SK-N-SH (cell line): ENCODE measurements at regions not wholly inside any gene's neighbourhood (a gene's known extent, or its start where the extent isn't known, plus 50 kb on each side); places are given as distances from the start of the nearest gene placed in this dataset.

Experiments used
- CTCF ChIA-PET: fragments of 300-600, 350-600 bp; formaldehyde crosslinking; extraction: SDS; loops from one replicate; lab custom pipeline; 2021; lab: Yijun Ruan, JAX
- POLR2A ChIA-PET: fragments of 350-600 bp; sonication (Branson Sonifier 250); formaldehyde crosslinking; extraction: SDS; loops from one replicate; lab custom pipeline; 2020; ENCODE audit warnings: antibody characterized with exemption, inconsistent platforms; lab: Yijun Ruan, JAX
- DNase-seq: peaks from one replicate; pipeline ENCODE4 v3.0.0; 2012
- H2AFZ ChIP-seq: fragments of 200-600 bp; sonication (generic); 2 replicates; pipeline ENCODE4 v1.8.1; 2016; ENCODE audit warnings: antibody characterized with exemption, mild to moderate bottlenecking, low read depth
- H3F3A ChIP-seq: fragments of 200-600 bp; sonication (generic); replicated peaks from 2 replicates; pipeline ENCODE3; 2016; ENCODE audit warnings: antibody characterized with exemption, mild to moderate bottlenecking; ENCODE audit not compliant: insufficient read depth
- H3K27ac ChIP-seq, 2 experiments: fragments of 200-500 bp in 1 of 2; fragments of 200-600 bp in 1 of 2; sonication (Bioruptor generic) in 1 of 2; sonication (generic), shearing (Covaris generic) in 1 of 2; 2 replicates each; pipeline versions ENCODE4 v1.5.1 to v1.6.1; 2014 to 2016; ENCODE audit warnings: low read depth in 2 of 2, inconsistent platforms in 1 of 2, low read length in 1 of 2, mild to moderate bottlenecking in 1 of 2, mixed read lengths in 1 of 2
- H3K27me3 ChIP-seq: fragments of 200-600 bp; sonication (generic), shearing (Covaris generic); 2 replicates; pipeline ENCODE4 v1.6.1; 2016; ENCODE audit warnings: mixed run types; ENCODE audit not compliant: insufficient read depth
- H3K36me3 ChIP-seq, 2 experiments: fragments of 200-500 bp in 1 of 2; fragments of 200-600 bp in 1 of 2; sonication (Bioruptor generic) in 1 of 2; sonication (generic) in 1 of 2; replicated peaks in 1 of 2; 2 replicates each; pipeline versions ENCODE3 to v1.5.1; 2014 to 2016; ENCODE audit warnings: low read length in 1 of 2, mild to moderate bottlenecking in 1 of 2; ENCODE audit not compliant: insufficient read depth in 2 of 2, control insufficient read depth in 1 of 2
- H3K4me1 ChIP-seq, 2 experiments: fragments of 200-500 bp in 1 of 2; fragments of 200-600 bp in 1 of 2; sonication (Bioruptor generic) in 1 of 2; sonication (generic), shearing (Covaris generic) in 1 of 2; 2 replicates each; pipeline versions ENCODE4 v1.5.1 to v1.6.1; 2014 to 2016; ENCODE audit warnings: low read depth in 1 of 2, low read length in 1 of 2, mixed run types in 1 of 2; ENCODE audit not compliant: insufficient read depth in 2 of 2, control insufficient read depth in 1 of 2
- H3K4me2 ChIP-seq: fragments of 200-600 bp; sonication (generic), shearing (Covaris generic); 2 replicates; pipeline ENCODE4 v1.6.1; 2017; ENCODE audit warnings: mixed run types
- H3K4me3 ChIP-seq, 2 experiments: fragments of 200-500 bp in 1 of 2; fragments of 200-600 bp in 1 of 2; sonication (Bioruptor generic) in 1 of 2; sonication (generic), shearing (Covaris generic) in 1 of 2; 2 replicates each; pipeline versions ENCODE4 v1.5.1 to v1.8.1; 2014 to 2016; ENCODE audit warnings: low read depth in 2 of 2, inconsistent platforms in 1 of 2, low read length in 1 of 2, mild to moderate bottlenecking in 1 of 2, mixed read lengths in 1 of 2, moderate library complexity in 1 of 2
- H3K79me2 ChIP-seq: fragments of 200-600 bp; sonication (generic); 2 replicates; pipeline ENCODE4 v1.8.1; 2017; ENCODE audit warnings: mild to moderate bottlenecking; ENCODE audit not compliant: insufficient read depth
- H3K9ac ChIP-seq: fragments of 200-600 bp; sonication (generic); 2 replicates; pipeline ENCODE4 v1.6.1; 2017; ENCODE audit warnings: mixed run types
- H3K9me2 ChIP-seq: fragments of 200-600 bp; sonication (generic); 2 replicates; pipeline ENCODE4 v1.6.1; 2017; ENCODE audit warnings: mixed run types
- H3K9me3 ChIP-seq: fragments of 200-600 bp; sonication (generic); 2 replicates; pipeline ENCODE4 v1.6.1; 2017; ENCODE audit warnings: mixed run types, mild to moderate bottlenecking, moderate library complexity
- H4K20me1 ChIP-seq: fragments of 200-600 bp; sonication (generic); 2 replicates; pipeline ENCODE4 v1.6.1; 2017; ENCODE audit warnings: mild to moderate bottlenecking, mixed run types; ENCODE audit not compliant: insufficient read depth
- CHD2 ChIP-seq: fragments of 150-350 bp; IDR thresholded peaks from 2 replicates; pipeline ENCODE4 v1.6.1; 2018; ENCODE audit warnings: low read length; ENCODE audit not compliant: partially characterized antibody
- ELF1 ChIP-seq: IDR thresholded peaks from 2 replicates; pipeline ENCODE4 v1.4.0; 2012
- EZH2phosphoT487 ChIP-seq: fragments of 200-600 bp; sonication (generic); IDR thresholded peaks from 2 replicates; pipeline ENCODE4 v1.6.1; 2017; ENCODE audit warnings: low read depth, mixed run types, mild to moderate bottlenecking, antibody characterized with exemption, moderate library complexity, borderline replicate concordance
- FOSL2 ChIP-seq: IDR thresholded peaks from 2 replicates; pipeline ENCODE4 v1.4.0; 2012; ENCODE audit warnings: low read depth, mild to moderate bottlenecking, moderate library complexity, borderline replicate concordance
- FOXM1 ChIP-seq: IDR thresholded peaks from 2 replicates; pipeline ENCODE4 v1.4.0; 2012; ENCODE audit warnings: low read depth, mild to moderate bottlenecking
- RCOR1 ChIP-seq: fragments of 150-350 bp; IDR thresholded peaks from 2 replicates; pipeline ENCODE4 v1.6.1; 2017; ENCODE audit warnings: antibody characterized with exemption, low read length
- SMC3 ChIP-seq: IDR thresholded peaks from 2 replicates; pipeline ENCODE4 v1.6.1; 2012; ENCODE audit warnings: low read depth, low read length, improper control_type of control experiment
- TCF12 ChIP-seq: IDR thresholded peaks from 2 replicates; pipeline ENCODE4 v1.4.0; 2012
- WGBS: methylation state at CpG from one replicate; pipeline ENCODE4 v1.1.6; 2017; ENCODE audit warnings: low lambda C conversion rate; 5-methylcytosine and 5-hydroxymethylcytosine counted together
- TF ChIP-seq, protein P1 (sequence below): IDR thresholded peaks from 2 replicates; pipeline ENCODE4; 2012
- TF ChIP-seq, protein P2 (sequence below): IDR thresholded peaks from 2 replicates; pipeline ENCODE4 v1.4.0; 2012; ENCODE audit warnings: low read depth, borderline replicate concordance
- TF ChIP-seq, protein P3 (sequence below): IDR thresholded peaks from 2 replicates; pipeline ENCODE4 v1.4.0; 2012; ENCODE audit warnings: low read depth
- TF ChIP-seq, protein P4 (sequence below): fragments of 150-350 bp; IDR thresholded peaks from 2 replicates; pipeline ENCODE4 v1.6.1; 2016; ENCODE audit warnings: mild to moderate bottlenecking, low read depth, low read length

DNA sequence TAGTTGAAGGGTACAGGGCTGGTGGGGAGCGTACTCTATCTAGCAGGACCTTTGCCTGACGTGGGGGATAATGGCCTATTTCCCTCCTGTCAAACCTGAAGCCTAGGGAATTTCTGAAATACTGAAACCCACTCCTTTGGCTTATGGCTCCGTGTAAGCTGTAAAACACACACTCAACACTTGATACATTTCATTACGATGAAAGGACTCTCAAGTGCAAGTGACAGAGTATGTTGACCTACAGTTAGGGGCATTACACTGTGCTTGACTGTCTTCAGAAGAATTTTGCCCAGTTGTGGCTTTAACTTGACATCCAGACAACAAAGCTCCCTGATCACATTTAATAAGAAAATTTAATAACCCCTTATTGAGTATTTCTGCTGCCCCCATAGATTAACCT lies 194.3 kb downstream of the BAMBI start (continued):
- TF ChIP-seq EZH2phosphoT487 (no peak), CHD2 (no peak), RCOR1 (no peak), SMC3 (no peak)
- TF ChIP-seq, protein P1, sequence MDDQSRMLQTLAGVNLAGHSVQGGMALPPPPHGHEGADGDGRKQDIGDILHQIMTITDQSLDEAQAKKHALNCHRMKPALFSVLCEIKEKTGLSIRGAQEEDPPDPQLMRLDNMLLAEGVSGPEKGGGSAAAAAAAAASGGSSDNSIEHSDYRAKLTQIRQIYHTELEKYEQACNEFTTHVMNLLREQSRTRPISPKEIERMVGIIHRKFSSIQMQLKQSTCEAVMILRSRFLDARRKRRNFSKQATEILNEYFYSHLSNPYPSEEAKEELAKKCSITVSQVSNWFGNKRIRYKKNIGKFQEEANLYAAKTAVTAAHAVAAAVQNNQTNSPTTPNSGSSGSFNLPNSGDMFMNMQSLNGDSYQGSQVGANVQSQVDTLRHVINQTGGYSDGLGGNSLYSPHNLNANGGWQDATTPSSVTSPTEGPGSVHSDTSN = no peak
- TF ChIP-seq, all 33 proteins: peak for 0

DNA sequence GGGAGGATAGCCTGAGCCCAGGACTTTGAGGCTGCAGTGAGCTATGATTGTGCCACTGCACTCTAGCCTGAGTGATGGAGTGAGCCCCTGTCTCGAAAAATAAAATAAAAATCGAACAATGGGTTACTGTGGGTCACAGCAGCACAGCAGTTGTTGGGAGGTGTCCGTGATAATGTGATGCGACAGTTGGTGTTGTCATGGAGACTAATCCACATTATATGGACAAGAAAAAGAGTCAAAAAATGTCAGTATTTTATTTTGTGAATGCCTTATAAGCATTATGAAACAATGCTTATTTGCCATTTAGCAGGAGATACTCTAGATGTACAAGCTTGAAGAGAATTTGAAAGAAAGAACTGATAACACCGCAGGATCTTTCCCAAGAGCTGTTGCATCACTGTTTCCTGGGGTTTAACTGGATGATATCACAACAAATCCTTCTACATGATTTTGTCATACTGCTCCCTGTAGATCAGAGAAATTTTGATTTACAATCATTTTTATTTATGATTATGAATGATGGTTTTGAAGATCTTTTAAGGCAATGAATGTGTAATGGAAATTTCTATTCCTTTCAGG lies 195.4 kb downstream of the BAMBI start:
- POLR2A ChIA-PET = no interaction called here
- CTCF ChIA-PET = interaction anchor here (0.9 kb wide), 1 partner anchor 21 kb away, joined by 3 read pairs; no protein-coding TSS in a partner anchor
- TF ChIP-seq RCOR1 = no peak
- no peak for TF ChIP-seq SMC3
- TF ChIP-seq, protein P2, sequence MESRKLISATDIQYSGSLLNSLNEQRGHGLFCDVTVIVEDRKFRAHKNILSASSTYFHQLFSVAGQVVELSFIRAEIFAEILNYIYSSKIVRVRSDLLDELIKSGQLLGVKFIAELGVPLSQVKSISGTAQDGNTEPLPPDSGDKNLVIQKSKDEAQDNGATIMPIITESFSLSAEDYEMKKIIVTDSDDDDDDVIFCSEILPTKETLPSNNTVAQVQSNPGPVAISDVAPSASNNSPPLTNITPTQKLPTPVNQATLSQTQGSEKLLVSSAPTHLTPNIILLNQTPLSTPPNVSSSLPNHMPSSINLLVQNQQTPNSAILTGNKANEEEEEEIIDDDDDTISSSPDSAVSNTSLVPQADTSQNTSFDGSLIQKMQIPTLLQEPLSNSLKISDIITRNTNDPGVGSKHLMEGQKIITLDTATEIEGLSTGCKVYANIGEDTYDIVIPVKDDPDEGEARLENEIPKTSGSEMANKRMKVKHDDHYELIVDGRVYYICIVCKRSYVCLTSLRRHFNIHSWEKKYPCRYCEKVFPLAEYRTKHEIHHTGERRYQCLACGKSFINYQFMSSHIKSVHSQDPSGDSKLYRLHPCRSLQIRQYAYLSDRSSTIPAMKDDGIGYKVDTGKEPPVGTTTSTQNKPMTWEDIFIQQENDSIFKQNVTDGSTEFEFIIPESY = no peak
- TF ChIP-seq FOSL2 = no peak
- TF ChIP-seq, protein P1 = no peak
- TF ChIP-seq, protein P3, sequence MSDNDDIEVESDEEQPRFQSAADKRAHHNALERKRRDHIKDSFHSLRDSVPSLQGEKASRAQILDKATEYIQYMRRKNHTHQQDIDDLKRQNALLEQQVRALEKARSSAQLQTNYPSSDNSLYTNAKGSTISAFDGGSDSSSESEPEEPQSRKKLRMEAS = no peak
- no peak for TF ChIP-seq FOXM1
- no peak for TF ChIP-seq TCF12
- no peak for TF ChIP-seq ELF1
- TF ChIP-seq, protein P4, sequence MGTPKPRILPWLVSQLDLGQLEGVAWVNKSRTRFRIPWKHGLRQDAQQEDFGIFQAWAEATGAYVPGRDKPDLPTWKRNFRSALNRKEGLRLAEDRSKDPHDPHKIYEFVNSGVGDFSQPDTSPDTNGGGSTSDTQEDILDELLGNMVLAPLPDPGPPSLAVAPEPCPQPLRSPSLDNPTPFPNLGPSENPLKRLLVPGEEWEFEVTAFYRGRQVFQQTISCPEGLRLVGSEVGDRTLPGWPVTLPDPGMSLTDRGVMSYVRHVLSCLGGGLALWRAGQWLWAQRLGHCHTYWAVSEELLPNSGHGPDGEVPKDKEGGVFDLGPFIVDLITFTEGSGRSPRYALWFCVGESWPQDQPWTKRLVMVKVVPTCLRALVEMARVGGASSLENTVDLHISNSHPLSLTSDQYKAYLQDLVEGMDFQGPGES = no peak
- TF ChIP-seq, all 33 proteins: peak for 0
- Histone ChIP-seq H3F3A (no peaks in the 10 kb centered on the region), H3K36me3 (no peaks in the 10 kb centered on the region), H4K20me1 (no peaks in the 10 kb centered on the region), H3K9me2 (no peaks in the 10 kb centered on the region), H3K27ac (no peak overlapping the region), H3K27me3 (no peaks in the 10 kb centered on the region), H3K4me2 (no peak overlapping the region), H3K4me1 (peaks cover 0 to 10% of the 10 kb centered on the region in 2 experiments; a peak in 1 of 4 replicates), H3K79me2 (no peaks in the 10 kb centered on the region), H2AFZ (no peak overlapping the region), H3K4me3 (no peak overlapping the region), H3K9me3 (no peaks in the 10 kb centered on the region), H3K9ac (no peak overlapping the region)
- WGBS = 76% methylated on average over 5 of the region's 5 CpGs
- DNase-seq = no peak
